Colonic mucosa (tissue), 4 donors: ENCODE measurements at regions not wholly inside any gene's neighbourhood (a gene's known extent, or its start where the extent isn't known, plus 50 kb on each side); places are given as distances from the start of the nearest gene placed in this dataset.

Source experiments
- DNase-seq: peaks from one replicate; pipeline ENCODE4 v3.0.0-alpha.2; 2020
- H3K27ac ChIP-seq: fragments of 200-600 bp; one replicate; pipeline ENCODE4 v1.8.0; 2021
- H3K27me3 ChIP-seq: fragments of 200-600 bp; one replicate; pipeline ENCODE4 v1.8.0; 2021
- H3K36me3 ChIP-seq: fragments of 200-600 bp; one replicate; pipeline ENCODE4 v1.8.0; 2021
- H3K4me1 ChIP-seq: fragments of 200-600 bp; one replicate; pipeline ENCODE4 v1.8.0; 2021; ENCODE audit warnings: mild to moderate bottlenecking
- H3K4me3 ChIP-seq: fragments of 200-600 bp; one replicate; pipeline ENCODE4 v1.8.0; 2021
- H3K9ac ChIP-seq, 2 donors: one replicate each; pipeline ENCODE4 v1.7.0; 2013; ENCODE audit warnings: control low read depth in 2 of 2, low read depth in 2 of 2, low read length in 2 of 2
- H3K9me3 ChIP-seq: fragments of 200-600 bp; one replicate; pipeline ENCODE4 v1.8.0; 2021
- CTCF ChIP-seq: fragments of 200-600 bp; IDR thresholded peaks from one replicate; pipeline ENCODE4 v1.8.0; 2022; ENCODE audit warnings: antibody characterized with exemption, mild to moderate bottlenecking
- intact Hi-C: fragments of 100-400 bp; cut with DNase I; formaldehyde crosslinking; loops from one replicate; pipeline ENCODE4 v1.14.1; 2022
- donor health status: healthy.
- donor health status: DM: no; HTN: no; CAD: no.
- donor health status: DM: no; HTN: no; CAD: no.

GRCh38 chr4:84432713-84433112, 66.4 kb downstream of the NKX6-1 start:
- intact Hi-C loops, result no loop called here
- Histone ChIP-seq H3K4me3 (no peak overlapping the region), H3K27me3 (no peaks in the 10 kb centered on the region), H3K27ac (no peak overlapping the region), H3K36me3 (no peaks in the 10 kb centered on the region), H3K9me3 (no peaks in the 10 kb centered on the region), H3K4me1 (no peaks in the 10 kb centered on the region), H3K9ac (no peak overlapping the region)
- no peak for DNase-seq
- no peak for TF ChIP-seq CTCF

- Histone ChIP-seq H3K36me3 (no peaks in the 10 kb centered on the region), H3K9me3 (no peaks in the 10 kb centered on the region), H3K27me3 (no peaks in the 10 kb centered on the region), H3K4me3 (no peak overlapping the region), H3K4me1 (no peaks in the 10 kb centered on the region), H3K27ac (no peak overlapping the region), H3K9ac (no peak overlapping the region)
- no peak for TF ChIP-seq CTCF
- intact Hi-C loops, result no loop called here
- no peak for DNase-seq
Measured at GRCh38 chr4:84420608-84421007, 78.5 kb downstream of the NKX6-1 start.

- intact Hi-C loops, result no loop called here
- Histone ChIP-seq H3K27me3 (no peaks in the 10 kb centered on the region), H3K9ac (no peak overlapping the region), H3K36me3 (no peaks in the 10 kb centered on the region), H3K4me1 (no peaks in the 10 kb centered on the region), H3K4me3 (no peak overlapping the region), H3K27ac (no peak overlapping the region), H3K9me3 (no peaks in the 10 kb centered on the region)
- TF ChIP-seq CTCF, result no peak
- DNase-seq, result no peak
Measured at GRCh38 chr4:84419201-84419600, 79.9 kb downstream of the NKX6-1 start.

- Histone ChIP-seq H3K27me3 (no peaks in the 10 kb centered on the region), H3K36me3 (no peaks in the 10 kb centered on the region), H3K9ac (no peak overlapping the region), H3K4me1 (no peaks in the 10 kb centered on the region), H3K4me3 (no peak overlapping the region), H3K27ac (no peak overlapping the region), H3K9me3 (no peaks in the 10 kb centered on the region)
- intact Hi-C loops, result no loop called here
- no peak for TF ChIP-seq CTCF
- DNase-seq, result peak; percentile 56
Measured at GRCh38 chr4:84417997-84418709, 80.9 kb downstream of the NKX6-1 start.

GRCh38 chr4:84413976-84414375, 85.1 kb downstream of the NKX6-1 start:
- Histone ChIP-seq H3K4me3 (no peak overlapping the region), H3K36me3 (no peaks in the 10 kb centered on the region), H3K27ac (no peak overlapping the region), H3K4me1 (no peaks in the 10 kb centered on the region), H3K9me3 (no peaks in the 10 kb centered on the region), H3K9ac (no peak overlapping the region), H3K27me3 (no peaks in the 10 kb centered on the region)
- intact Hi-C loops, result no loop called here
- no peak for DNase-seq
- no peak for TF ChIP-seq CTCF
